ENCODE measurements at regions not wholly inside any gene's neighbourhood (a gene's known extent, or its start where the extent isn't known, plus 50 kb on each side); places are given as distances from the start of the nearest gene placed in this dataset.

- no peak for DNase-seq
These were observed 265.1 kb downstream of the GBA3 start for GRCh38 chr4:22957774-22958309.

GRCh38 chr4:22949161-22949855 is 256.6 kb downstream of the GBA3 start:
- DNase-seq, result no peak

- no peak for DNase-seq
These were observed 255.1 kb downstream of the GBA3 start for GRCh38 chr4:22947851-22948250.

- DNase-seq, result no peak
These were observed 250.3 kb downstream of the GBA3 start for GRCh38 chr4:22942920-22943559.

- no peak for DNase-seq
These were observed 249.1 kb downstream of the GBA3 start for GRCh38 chr4:22941688-22942375.

- DNase-seq, result no peak
These were observed 239.6 kb downstream of the GBA3 start for GRCh38 chr4:22932326-22932725.

GRCh38 chr4:22922426-22922825 is 229.7 kb downstream of the GBA3 start:
- no peak for DNase-seq

- no peak for DNase-seq
These were observed 229.2 kb downstream of the GBA3 start for GRCh38 chr4:22921936-22922335.

GRCh38 chr4:22911285-22911684 is 218.5 kb downstream of the GBA3 start:
- DNase-seq, result no peak

GRCh38 chr4:22910200-22910599 is 217.5 kb downstream of the GBA3 start:
- DNase-seq, result no peak

- DNase-seq, result no peak
These were observed 213.3 kb downstream of the GBA3 start for GRCh38 chr4:22906045-22906444.

- no peak for DNase-seq
These were observed 211.2 kb downstream of the GBA3 start for GRCh38 chr4:22903913-22904312.

GRCh38 chr4:22901631-22902030 is 208.9 kb downstream of the GBA3 start:
- DNase-seq, result peak in 1 of 3 donors; percentile 22

GRCh38 chr4:22900876-22901275 is 208.1 kb downstream of the GBA3 start:
- DNase-seq, result no peak

- peak in 2 of 3 donors; percentile 7 to 31 for DNase-seq
These were observed 204.9 kb downstream of the GBA3 start for GRCh38 chr4:22897520-22898108.

- DNase-seq, result no peak
These were observed 202.7 kb downstream of the GBA3 start for GRCh38 chr4:22895482-22895881.

- DNase-seq, result no peak
These were observed 191.4 kb downstream of the GBA3 start for GRCh38 chr4:22884157-22884556.

GRCh38 chr4:22881411-22881810 is 188.7 kb downstream of the GBA3 start:
- DNase-seq, result no peak

GRCh38 chr4:22877486-22878052 is 184.8 kb downstream of the GBA3 start:
- DNase-seq, result no peak

- DNase-seq, result no peak
These were observed 183.5 kb downstream of the GBA3 start for GRCh38 chr4:22876270-22876669.

GRCh38 chr4:22875587-22876257 is 183.0 kb downstream of the GBA3 start:
- no peak for DNase-seq
